ENCODE measurements at regions not wholly inside any gene's neighbourhood (a gene's known extent, or its start where the extent isn't known, plus 50 kb on each side); places are given as distances from the start of the nearest gene placed in this dataset.

GRCh38 chr10:128322106-128322505 lies 195.9 kb upstream of the MKI67 start:
- H3K4me3 Mint-ChIP-seq (ENCODE audit: unreplicated experiment): no peak overlapping the region
- H3K9me3 Mint-ChIP-seq (ENCODE audit: unreplicated experiment): peaks cover 6% of the 10 kb centered on the region
- no peak for TF ChIP-seq CTCF (IDR thresholded peaks at IDR 0.05; ENCODE audit: partially characterized antibody, unreplicated experiment)
- no peaks in the 10 kb centered on the region for H3K36me3 Mint-ChIP-seq (ENCODE audit: unreplicated experiment)
- peaks cover 15% of the 10 kb centered on the region for H3K4me1 Mint-ChIP-seq (ENCODE audit: low read depth, unreplicated experiment)
- peaks cover 3% of the 10 kb centered on the region for H3K27me3 Mint-ChIP-seq (ENCODE audit: unreplicated experiment)
- no peak for DNase-seq
- no peak overlapping the region for H3K27ac Mint-ChIP-seq (ENCODE audit: unreplicated experiment)

- Mint-ChIP-seq H3K4me1 (ENCODE audit: low read depth, unreplicated experiment) (peaks cover 14% of the 10 kb centered on the region), H3K4me3 (ENCODE audit: unreplicated experiment) (no peak overlapping the region), H3K27me3 (ENCODE audit: unreplicated experiment) (peaks cover 3% of the 10 kb centered on the region), H3K27ac (ENCODE audit: unreplicated experiment) (no peak overlapping the region), H3K36me3 (ENCODE audit: unreplicated experiment) (no peaks in the 10 kb centered on the region), H3K9me3 (ENCODE audit: unreplicated experiment) (peaks cover 6% of the 10 kb centered on the region)
- no peak for DNase-seq
- TF ChIP-seq CTCF (IDR thresholded peaks at IDR 0.05; ENCODE audit: partially characterized antibody, unreplicated experiment): no peak
These were observed 196.7 kb upstream of the MKI67 start for GRCh38 chr10:128322950-128323349.

GRCh38 chr10:128324058-128324827 lies 198.0 kb upstream of the MKI67 start:
- H3K9me3 Mint-ChIP-seq (ENCODE audit: unreplicated experiment): peaks cover 6% of the 10 kb centered on the region
- no peak for TF ChIP-seq CTCF (IDR thresholded peaks at IDR 0.05; ENCODE audit: partially characterized antibody, unreplicated experiment)
- no peak overlapping the region for H3K27ac Mint-ChIP-seq (ENCODE audit: unreplicated experiment)
- H3K4me3 Mint-ChIP-seq (ENCODE audit: unreplicated experiment): no peak overlapping the region
- peaks cover 14% of the 10 kb centered on the region for H3K4me1 Mint-ChIP-seq (ENCODE audit: low read depth, unreplicated experiment)
- H3K36me3 Mint-ChIP-seq (ENCODE audit: unreplicated experiment): no peaks in the 10 kb centered on the region
- DNase-seq: peak; percentile 59
- H3K27me3 Mint-ChIP-seq (ENCODE audit: unreplicated experiment): peaks cover 3% of the 10 kb centered on the region

- Mint-ChIP-seq H3K27ac (ENCODE audit: unreplicated experiment) (peak overlapping the region; percentile 68), H3K27me3 (ENCODE audit: unreplicated experiment) (peaks cover 3% of the 10 kb centered on the region), H3K36me3 (ENCODE audit: unreplicated experiment) (no peaks in the 10 kb centered on the region), H3K4me1 (ENCODE audit: low read depth, unreplicated experiment) (peaks cover 14% of the 10 kb centered on the region), H3K9me3 (ENCODE audit: unreplicated experiment) (peaks cover 6% of the 10 kb centered on the region), H3K4me3 (ENCODE audit: unreplicated experiment) (peak overlapping the region; percentile 34)
- no peak for DNase-seq
- no peak for TF ChIP-seq CTCF (IDR thresholded peaks at IDR 0.05; ENCODE audit: partially characterized antibody, unreplicated experiment)
These were observed 199.6 kb upstream of the MKI67 start for GRCh38 chr10:128325788-128326187.

GRCh38 chr10:128326251-128326650 lies 200.0 kb upstream of the MKI67 start:
- Mint-ChIP-seq H3K36me3 (ENCODE audit: unreplicated experiment) (no peaks in the 10 kb centered on the region), H3K4me3 (ENCODE audit: unreplicated experiment) (no peak overlapping the region), H3K27me3 (ENCODE audit: unreplicated experiment) (peaks cover 3% of the 10 kb centered on the region), H3K27ac (ENCODE audit: unreplicated experiment) (no peak overlapping the region), H3K9me3 (ENCODE audit: unreplicated experiment) (peaks cover 6% of the 10 kb centered on the region), H3K4me1 (ENCODE audit: low read depth, unreplicated experiment) (peaks cover 14% of the 10 kb centered on the region)
- peak; percentile 53 for DNase-seq
- TF ChIP-seq CTCF (IDR thresholded peaks at IDR 0.05; ENCODE audit: partially characterized antibody, unreplicated experiment): no peak
